ENCODE measurements at regions not wholly inside any gene's neighbourhood (a gene's known extent, or its start where the extent isn't known, plus 50 kb on each side); places are given as distances from the start of the nearest gene placed in this dataset.

DNA sequence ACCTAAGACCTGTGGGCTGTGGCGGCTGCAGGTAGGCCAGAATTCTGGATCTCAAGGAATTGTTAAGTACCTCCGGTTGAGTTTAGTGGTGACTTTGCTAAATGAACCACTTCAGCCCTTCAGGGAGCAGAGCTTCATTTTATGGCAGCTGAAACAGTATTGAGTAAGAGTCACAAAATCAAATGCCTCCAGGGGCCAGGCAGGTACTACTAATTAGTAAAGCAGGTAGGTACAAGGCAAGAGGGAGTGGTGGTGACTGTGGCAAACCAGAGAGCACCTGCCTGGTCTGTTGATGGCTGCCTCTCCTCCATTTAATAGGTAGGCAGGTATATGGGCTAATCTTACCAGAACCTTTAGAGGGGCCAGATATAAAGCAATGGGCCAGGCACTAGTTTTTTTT is 118.8 kb downstream of the EMX2 start:
- Histone ChIP-seq H4K20me1 (ENCODE audit: insufficient read depth) (no peaks in the 10 kb centered on the region), H3K36me3 (replicated peaks in 1 of 2; ENCODE audit: control insufficient read depth in 1 of 2, insufficient read depth in 2 of 2, low read length in 1 of 2) (no peaks in the 10 kb centered on the region), H3F3A (replicated peaks; ENCODE audit: insufficient read depth) (no peaks in the 10 kb centered on the region), H3K4me2 (no peak overlapping the region), H3K9me2 (no peaks in the 10 kb centered on the region), H3K27me3 (ENCODE audit: insufficient read depth) (no peaks in the 10 kb centered on the region), H3K9me3 (no peaks in the 10 kb centered on the region), H2AFZ (ENCODE audit: low read depth) (no peak overlapping the region), H3K9ac (no peak overlapping the region), H3K4me3 (ENCODE audit: low read depth in 2 of 2, low read length in 1 of 2) (no peak overlapping the region), H3K27ac (ENCODE audit: low read depth in 2 of 2, low read length in 1 of 2) (no peak overlapping the region), H3K79me2 (ENCODE audit: insufficient read depth) (no peaks in the 10 kb centered on the region), H3K4me1 (ENCODE audit: control insufficient read depth in 1 of 2, insufficient read depth in 2 of 2, low read depth in 1 of 2, low read length in 1 of 2) (no peaks in the 10 kb centered on the region)
- no peak for DNase-seq
- TF ChIP-seq SMC3 (IDR thresholded peaks at IDR 0.05; ENCODE audit: low read depth, low read length) (no peak), SIN3A (IDR thresholded peaks at IDR 0.05; ENCODE audit: borderline replicate concordance, low read depth, low read length) (no peak), TAF1 (IDR thresholded peaks at IDR 0.05; ENCODE audit: borderline replicate concordance, low read depth, low read length) (no peak), YY1 (IDR thresholded peaks at IDR 0.05; ENCODE audit: low read depth) (no peak), FOSL2 (IDR thresholded peaks at IDR 0.05; ENCODE audit: borderline replicate concordance, low read depth) (no peak), EZH2phosphoT487 (IDR thresholded peaks at IDR 0.05; ENCODE audit: borderline replicate concordance, low read depth) (no peak), EP300 (IDR thresholded peaks at IDR 0.05; ENCODE audit: borderline replicate concordance in 1 of 2, low read depth in 1 of 2, low read length in 1 of 2) (no peak), MXI1 (IDR thresholded peaks at IDR 0.05; ENCODE audit: low read depth, low read length) (no peak), TEAD4 (IDR thresholded peaks at IDR 0.05; ENCODE audit: borderline replicate concordance, insufficient read depth) (no peak), NFIC (IDR thresholded peaks at IDR 0.05; ENCODE audit: borderline replicate concordance) (no peak)
- TF ChIP-seq, protein P1, sequence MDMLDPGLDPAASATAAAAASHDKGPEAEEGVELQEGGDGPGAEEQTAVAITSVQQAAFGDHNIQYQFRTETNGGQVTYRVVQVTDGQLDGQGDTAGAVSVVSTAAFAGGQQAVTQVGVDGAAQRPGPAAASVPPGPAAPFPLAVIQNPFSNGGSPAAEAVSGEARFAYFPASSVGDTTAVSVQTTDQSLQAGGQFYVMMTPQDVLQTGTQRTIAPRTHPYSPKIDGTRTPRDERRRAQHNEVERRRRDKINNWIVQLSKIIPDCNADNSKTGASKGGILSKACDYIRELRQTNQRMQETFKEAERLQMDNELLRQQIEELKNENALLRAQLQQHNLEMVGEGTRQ (IDR thresholded peaks at IDR 0.05; ENCODE audit: borderline replicate concordance, low read depth, low read length): no peak
- POLR2A ChIA-PET: no interaction called here
- 39% methylated on average over 2 of the region's 2 CpGs for WGBS (ENCODE audit: low lambda C conversion rate)
- CTCF ChIA-PET: no interaction called here

DNA sequence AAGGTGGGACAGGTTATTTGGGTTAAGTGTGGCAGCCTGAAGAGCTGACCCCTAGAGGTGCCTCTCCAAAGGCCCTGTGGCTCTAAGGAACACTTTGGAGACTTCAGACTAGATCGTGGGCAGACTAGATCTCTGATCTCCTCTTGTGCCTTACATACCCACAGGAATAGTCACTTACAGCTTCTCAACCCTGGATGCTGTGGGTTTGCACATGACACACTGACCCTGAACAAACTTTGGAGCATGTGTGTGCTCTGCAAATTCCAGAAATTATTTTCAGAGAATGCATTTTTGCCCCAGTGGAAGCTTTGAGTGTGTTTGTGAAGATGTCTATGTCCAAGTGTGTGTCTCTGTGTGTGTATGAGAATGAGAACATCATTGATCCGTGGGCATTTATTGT is 119.6 kb downstream of the EMX2 start:
- no peak for DNase-seq
- H3K27ac ChIP-seq (ENCODE audit: low read depth in 2 of 2, low read length in 1 of 2): no peak overlapping the region
- CTCF ChIA-PET: interaction anchor here (0.6 kb wide), 1 partner anchor 1755 kb away, joined by 4 read pairs; no protein-coding TSS in a partner anchor

More for the DNA sequence above, 119.6 kb downstream of the EMX2 start:
- Histone ChIP-seq H3K4me2 (no peak overlapping the region), H2AFZ (ENCODE audit: low read depth) (no peak overlapping the region), H3K4me1 (ENCODE audit: control insufficient read depth in 1 of 2, insufficient read depth in 2 of 2, low read depth in 1 of 2, low read length in 1 of 2) (no peaks in the 10 kb centered on the region), H3K9ac (no peak overlapping the region), H4K20me1 (ENCODE audit: insufficient read depth) (no peaks in the 10 kb centered on the region), H3K4me3 (ENCODE audit: low read depth in 2 of 2, low read length in 1 of 2) (no peak overlapping the region), H3K27me3 (ENCODE audit: insufficient read depth) (no peaks in the 10 kb centered on the region), H3K36me3 (replicated peaks in 1 of 2; ENCODE audit: control insufficient read depth in 1 of 2, insufficient read depth in 2 of 2, low read length in 1 of 2) (no peaks in the 10 kb centered on the region), H3K9me2 (no peaks in the 10 kb centered on the region), H3K9me3 (no peaks in the 10 kb centered on the region), H3K79me2 (ENCODE audit: insufficient read depth) (no peaks in the 10 kb centered on the region), H3F3A (replicated peaks; ENCODE audit: insufficient read depth) (no peaks in the 10 kb centered on the region)
- POLR2A ChIA-PET: no interaction called here
- TF ChIP-seq, protein P2, sequence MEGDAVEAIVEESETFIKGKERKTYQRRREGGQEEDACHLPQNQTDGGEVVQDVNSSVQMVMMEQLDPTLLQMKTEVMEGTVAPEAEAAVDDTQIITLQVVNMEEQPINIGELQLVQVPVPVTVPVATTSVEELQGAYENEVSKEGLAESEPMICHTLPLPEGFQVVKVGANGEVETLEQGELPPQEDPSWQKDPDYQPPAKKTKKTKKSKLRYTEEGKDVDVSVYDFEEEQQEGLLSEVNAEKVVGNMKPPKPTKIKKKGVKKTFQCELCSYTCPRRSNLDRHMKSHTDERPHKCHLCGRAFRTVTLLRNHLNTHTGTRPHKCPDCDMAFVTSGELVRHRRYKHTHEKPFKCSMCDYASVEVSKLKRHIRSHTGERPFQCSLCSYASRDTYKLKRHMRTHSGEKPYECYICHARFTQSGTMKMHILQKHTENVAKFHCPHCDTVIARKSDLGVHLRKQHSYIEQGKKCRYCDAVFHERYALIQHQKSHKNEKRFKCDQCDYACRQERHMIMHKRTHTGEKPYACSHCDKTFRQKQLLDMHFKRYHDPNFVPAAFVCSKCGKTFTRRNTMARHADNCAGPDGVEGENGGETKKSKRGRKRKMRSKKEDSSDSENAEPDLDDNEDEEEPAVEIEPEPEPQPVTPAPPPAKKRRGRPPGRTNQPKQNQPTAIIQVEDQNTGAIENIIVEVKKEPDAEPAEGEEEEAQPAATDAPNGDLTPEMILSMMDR (IDR thresholded peaks at IDR 0.05): no peak
- TF ChIP-seq RCOR1 (IDR thresholded peaks at IDR 0.05; ENCODE audit: low read length): no peak
- WGBS (ENCODE audit: low lambda C conversion rate): 5% methylated on average over 2 of the region's 2 CpGs

Data from SK-N-SH (cell line).